Activated naive CD4-positive, alpha-beta T cell treated with anti-CD3 and anti-CD28 coated beads, Interleukin-2, amount 10 ng/mL, durations not matched to agents 7 days and 5 days (primary cell): ENCODE measurements at regions not wholly inside any gene's neighbourhood (a gene's known extent, or its start where the extent isn't known, plus 50 kb on each side); places are given as distances from the start of the nearest gene placed in this dataset.
"Not testable (repeated sequence)": the region's sequence is repeated elsewhere in the genome, so short reads cannot be mapped to it uniquely, and the experiment has no call there.

Source experiments
- CTCF ChIA-PET: fragments of 350-600 bp; sonication (Branson Sonifier 250); formaldehyde crosslinking; loops from one replicate; lab custom pipeline; 2021; ENCODE audit warnings: antibody characterized with exemption; lab: Charles Lee
- DNase-seq: peaks from one replicate; pipeline ENCODE4 v3.0.0-alpha.2; 2020
- H3K27ac Mint-ChIP-seq: one replicate; pipeline ENCODE4 v1.8.0; 2021; ENCODE audit warnings: mild to moderate bottlenecking, moderate library complexity, mixed read lengths
- H3K27me3 Mint-ChIP-seq: one replicate; pipeline ENCODE4 v1.8.0; 2021; ENCODE audit warnings: mild to moderate bottlenecking, mixed read lengths
- H3K36me3 Mint-ChIP-seq: one replicate; pipeline ENCODE4 v1.8.0; 2021; ENCODE audit warnings: mixed read lengths
- H3K4me1 Mint-ChIP-seq: one replicate; pipeline ENCODE4 v1.8.0; 2021; ENCODE audit warnings: mixed read lengths
- H3K4me3 Mint-ChIP-seq: one replicate; pipeline ENCODE4 v1.8.0; 2021; ENCODE audit warnings: mild to moderate bottlenecking, moderate library complexity, mixed read lengths
- H3K9me3 Mint-ChIP-seq: one replicate; pipeline ENCODE4 v1.8.0; 2021; ENCODE audit warnings: mixed read lengths

DNA sequence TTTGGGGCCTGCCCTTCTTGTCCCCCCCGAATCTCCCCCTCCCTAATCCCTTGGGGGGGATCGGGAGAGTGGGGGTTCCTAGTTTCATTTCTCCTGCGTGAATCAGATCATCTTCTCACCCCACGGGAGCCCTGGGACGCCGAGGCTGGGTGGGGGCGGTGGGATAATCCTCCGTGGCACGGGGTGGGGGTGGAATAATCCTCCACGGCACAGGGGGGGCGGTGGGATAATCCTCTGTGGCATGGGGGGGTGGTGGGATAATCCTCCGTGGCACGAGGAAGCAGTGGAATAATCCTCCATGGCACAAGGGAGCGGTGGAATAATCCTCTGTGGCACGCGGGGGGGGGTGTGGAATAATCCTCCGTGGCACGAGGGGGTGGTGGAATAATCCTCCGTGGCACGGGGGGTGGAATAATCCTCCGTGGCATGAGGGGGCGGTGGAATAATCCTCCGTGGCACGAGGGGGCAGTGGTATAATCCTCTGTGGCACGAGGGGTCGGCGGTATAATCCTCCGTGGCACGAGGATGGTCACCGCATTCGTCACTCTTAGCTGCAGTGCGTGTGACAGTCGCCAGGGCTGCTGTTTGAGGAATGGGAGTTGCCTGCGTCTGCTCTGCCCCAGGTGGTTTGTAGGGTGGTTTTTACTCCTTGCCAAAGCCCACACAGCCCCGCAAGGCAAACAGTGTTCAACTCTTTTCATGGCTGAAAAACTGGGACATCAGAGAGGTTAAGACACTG is 156.9 kb downstream of the LAT start:
- CTCF ChIA-PET = no interaction called here
- Mint-ChIP-seq H3K4me1 (peaks cover 30% of the 10 kb centered on the region), H3K27ac (no peak overlapping the region), H3K36me3 (peaks cover 16% of the 10 kb centered on the region), H3K4me3 (no peak overlapping the region), H3K27me3 (no peaks in the 10 kb centered on the region), H3K9me3 (no peaks in the 10 kb centered on the region)
- DNase-seq = no peak

GRCh38 chr16:29141121-29141520 is 156.3 kb downstream of the LAT start:
- H3K9me3 Mint-ChIP-seq, DNase-seq, H3K27ac Mint-ChIP-seq, H3K4me3 Mint-ChIP-seq, H3K27me3 Mint-ChIP-seq, CTCF ChIA-PET: not testable (repeated sequence)
- H3K36me3 Mint-ChIP-seq = peaks cover 11% of the 10 kb centered on the region
- peaks cover 25% of the 10 kb centered on the region for H3K4me1 Mint-ChIP-seq

GRCh38 chr16:29139901-29140855 is 155.3 kb downstream of the LAT start:
- peaks cover 19% of the 10 kb centered on the region for H3K4me1 Mint-ChIP-seq
- H3K36me3 Mint-ChIP-seq, H3K9me3 Mint-ChIP-seq, H3K27me3 Mint-ChIP-seq, H3K4me3 Mint-ChIP-seq, CTCF ChIA-PET, H3K27ac Mint-ChIP-seq, DNase-seq: not testable (repeated sequence)

DNA sequence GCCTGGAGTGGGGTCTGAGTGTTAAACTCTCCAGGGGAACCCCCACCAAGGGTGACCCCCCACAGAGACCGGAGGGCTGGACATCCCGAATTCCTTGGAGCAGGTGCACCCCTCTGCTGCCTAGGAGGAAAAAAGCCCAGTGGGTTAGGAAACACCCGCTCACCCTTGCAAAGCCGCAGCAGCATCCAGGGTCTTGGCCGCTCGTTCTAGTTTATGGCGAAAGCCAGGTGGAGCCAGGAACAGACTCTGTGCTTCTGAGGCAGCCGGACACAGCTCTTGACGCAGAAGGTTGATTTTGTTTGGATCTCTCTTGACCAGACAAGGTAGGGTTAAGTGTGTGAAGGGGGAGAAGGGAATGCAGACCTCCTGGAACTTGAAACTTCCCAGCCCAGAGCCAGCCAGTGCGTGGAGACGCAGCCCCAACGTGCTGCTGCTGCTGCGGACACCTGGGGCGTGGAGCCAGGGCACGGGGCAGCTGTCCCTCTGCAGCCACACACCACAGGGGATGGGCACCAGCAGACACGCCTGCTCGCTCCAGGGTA is 154.5 kb downstream of the LAT start:
- CTCF ChIA-PET = no interaction called here
- Mint-ChIP-seq H3K27ac (no peak overlapping the region), H3K27me3 (no peaks in the 10 kb centered on the region), H3K4me3 (no peak overlapping the region), H3K9me3 (no peaks in the 10 kb centered on the region), H3K36me3 (peaks cover 2% of the 10 kb centered on the region), H3K4me1 (peaks cover 18% of the 10 kb centered on the region)
- DNase-seq = no peak

DNA sequence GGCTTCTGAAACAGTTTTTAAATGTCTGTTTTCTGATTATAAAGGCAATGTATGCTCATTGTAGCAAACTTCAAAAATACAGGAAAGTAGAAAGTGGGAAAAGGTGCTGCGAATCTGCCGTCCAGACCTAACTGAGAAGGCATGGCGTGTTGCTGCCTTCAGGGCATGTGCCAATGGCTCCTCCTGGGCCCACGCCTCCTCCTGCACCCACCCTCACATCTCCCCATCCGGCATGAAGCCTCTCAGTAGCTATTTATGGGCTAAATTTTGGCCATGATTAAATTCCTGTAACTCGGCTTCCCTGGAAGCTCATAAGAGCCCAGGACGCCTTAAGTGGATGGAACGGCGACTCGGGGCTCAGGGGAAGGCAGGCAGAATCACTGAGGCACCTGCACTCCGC is 153.8 kb downstream of the LAT start:
- H3K4me3 Mint-ChIP-seq, H3K9me3 Mint-ChIP-seq, CTCF ChIA-PET, DNase-seq, H3K27ac Mint-ChIP-seq, H3K27me3 Mint-ChIP-seq, H3K36me3 Mint-ChIP-seq: not testable (repeated sequence)
- H3K4me1 Mint-ChIP-seq = peaks cover 18% of the 10 kb centered on the region

DNA sequence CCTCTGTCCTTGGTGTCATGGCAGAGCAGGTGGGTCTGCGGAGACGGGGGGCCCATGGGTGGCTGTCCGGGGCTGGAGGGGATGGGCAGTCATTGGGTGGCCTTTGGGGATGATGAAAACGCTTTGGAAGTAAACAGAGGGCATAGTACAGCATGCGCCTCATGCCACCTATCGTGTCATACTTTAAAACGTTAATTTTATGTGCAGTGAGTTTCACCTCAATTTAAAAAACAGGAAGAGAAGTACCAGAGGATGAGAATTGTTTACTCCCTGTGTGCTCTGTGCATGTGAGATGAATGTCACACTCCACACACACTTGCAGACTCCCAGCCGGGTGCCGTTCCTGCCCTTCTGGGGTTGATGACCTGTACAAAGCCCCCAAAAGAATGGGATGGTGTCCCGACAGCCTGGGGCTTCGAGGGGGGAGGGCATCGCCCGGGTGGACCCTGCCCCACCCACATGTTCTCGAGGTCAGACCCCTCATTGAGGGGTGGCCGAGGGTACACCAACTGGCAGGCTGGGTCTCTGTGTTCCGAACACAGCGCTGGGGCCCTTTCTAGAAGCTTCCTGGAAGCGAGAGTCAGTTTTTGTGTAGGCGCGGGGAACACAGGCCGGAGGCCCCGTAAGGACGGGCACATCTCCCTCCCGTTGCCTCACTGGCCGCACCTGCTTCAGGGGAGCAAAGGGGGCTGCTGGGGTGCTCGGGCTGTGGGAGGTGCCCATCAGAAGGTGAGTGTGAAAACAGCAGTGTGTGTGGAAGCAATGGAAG is 153.2 kb downstream of the LAT start:
- H3K27ac Mint-ChIP-seq, H3K27me3 Mint-ChIP-seq, DNase-seq, H3K9me3 Mint-ChIP-seq, CTCF ChIA-PET, H3K36me3 Mint-ChIP-seq, H3K4me3 Mint-ChIP-seq: not testable (repeated sequence)
- H3K4me1 Mint-ChIP-seq = peaks cover 18% of the 10 kb centered on the region

DNA sequence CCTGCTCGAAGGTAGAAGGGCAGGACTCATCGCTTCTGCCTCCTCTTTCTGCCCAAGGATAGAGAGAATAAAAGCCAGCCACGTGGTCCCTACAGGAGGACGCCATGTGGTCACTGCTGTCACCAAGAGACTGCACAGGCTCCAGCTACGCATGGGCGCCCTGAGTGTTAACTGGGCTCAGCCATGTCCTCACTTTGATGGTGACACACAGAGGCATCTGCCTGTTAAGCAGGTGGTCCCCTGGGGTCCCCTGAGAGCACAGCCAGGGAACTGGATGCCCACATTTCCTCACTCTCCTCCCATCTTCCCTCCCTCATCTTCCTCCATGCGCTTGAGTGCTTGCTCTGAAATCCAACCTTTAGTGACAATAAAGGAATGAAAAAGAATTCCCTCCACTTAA is 152.6 kb downstream of the LAT start:
- H3K9me3 Mint-ChIP-seq, H3K36me3 Mint-ChIP-seq, H3K4me3 Mint-ChIP-seq, DNase-seq, CTCF ChIA-PET, H3K27me3 Mint-ChIP-seq: not testable (repeated sequence)
- H3K4me1 Mint-ChIP-seq = peaks cover 14% of the 10 kb centered on the region
- H3K27ac Mint-ChIP-seq = peak overlapping the region; percentile 47

DNA sequence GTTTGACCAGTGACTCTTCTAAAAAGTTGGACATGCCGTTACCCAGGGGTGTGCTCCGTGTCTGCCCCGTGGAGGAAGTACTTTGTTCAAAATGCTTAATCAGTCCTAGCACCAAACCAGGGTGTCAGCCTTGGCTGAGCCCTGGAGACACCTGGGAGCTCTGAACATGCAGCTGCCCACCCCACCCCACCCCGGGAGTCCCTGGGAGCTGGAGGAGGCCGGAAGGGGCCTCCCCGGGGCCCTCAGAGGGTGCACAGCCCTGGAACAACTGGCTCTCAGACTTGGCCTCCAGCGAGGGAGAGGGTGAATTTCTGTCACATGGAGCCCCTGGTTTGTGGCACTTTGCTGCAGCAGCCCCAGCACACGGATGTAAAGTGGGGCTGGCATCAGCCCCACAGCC is 152.1 kb downstream of the LAT start:
- H3K27ac Mint-ChIP-seq, CTCF ChIA-PET, DNase-seq, H3K36me3 Mint-ChIP-seq, H3K27me3 Mint-ChIP-seq, H3K4me3 Mint-ChIP-seq, H3K9me3 Mint-ChIP-seq: not testable (repeated sequence)
- H3K4me1 Mint-ChIP-seq = peaks cover 14% of the 10 kb centered on the region

DNA sequence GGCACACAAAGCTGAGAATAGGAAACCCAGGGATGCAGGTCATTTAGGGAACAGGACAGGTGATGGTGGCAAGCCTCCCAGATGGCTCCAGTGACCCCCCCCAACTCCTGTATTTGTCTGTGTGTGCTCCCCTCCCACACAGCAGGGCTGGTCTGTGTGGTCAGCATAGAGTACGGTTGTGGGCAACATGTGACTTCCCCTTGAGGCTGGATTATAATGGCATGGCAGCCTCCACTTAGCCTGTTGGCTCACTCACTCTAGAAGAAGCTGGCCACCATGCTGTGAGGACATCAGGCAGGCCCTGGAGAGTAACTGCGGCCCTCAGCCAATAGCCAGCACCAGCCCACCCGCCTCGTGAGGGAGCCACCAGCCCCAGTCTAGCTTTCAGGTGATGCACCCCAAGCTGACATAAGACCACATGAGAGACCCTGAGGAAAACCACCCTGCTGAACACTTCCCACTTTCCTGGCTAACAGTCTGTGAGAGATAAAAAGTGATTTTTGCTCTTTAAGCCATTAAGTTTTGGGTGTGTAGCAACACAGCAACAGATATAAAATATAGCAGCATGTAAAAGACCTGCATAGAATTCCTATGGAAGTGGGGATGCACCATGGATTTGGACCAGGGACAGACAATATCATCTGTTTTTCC is 151.3 kb downstream of the LAT start:
- H3K9me3 Mint-ChIP-seq, CTCF ChIA-PET, H3K4me3 Mint-ChIP-seq, H3K27ac Mint-ChIP-seq, H3K27me3 Mint-ChIP-seq, H3K36me3 Mint-ChIP-seq, DNase-seq: not testable (repeated sequence)
- H3K4me1 Mint-ChIP-seq = peaks cover 14% of the 10 kb centered on the region

- peaks cover 14% of the 10 kb centered on the region for H3K4me1 Mint-ChIP-seq
- H3K4me3 Mint-ChIP-seq, CTCF ChIA-PET, H3K27ac Mint-ChIP-seq, H3K27me3 Mint-ChIP-seq, H3K36me3 Mint-ChIP-seq, DNase-seq, H3K9me3 Mint-ChIP-seq: not testable (repeated sequence)
Measured at GRCh38 chr16:29135098-29135497, 150.2 kb downstream of the LAT start.

GRCh38 chr16:29133681-29134430 is 149.0 kb downstream of the LAT start:
- H3K36me3 Mint-ChIP-seq, H3K4me3 Mint-ChIP-seq, CTCF ChIA-PET, DNase-seq, H3K27ac Mint-ChIP-seq, H3K9me3 Mint-ChIP-seq, H3K27me3 Mint-ChIP-seq: not testable (repeated sequence)
- H3K4me1 Mint-ChIP-seq = peaks cover 14% of the 10 kb centered on the region

GRCh38 chr16:29132869-29133268 is 148.0 kb downstream of the LAT start:
- H3K9me3 Mint-ChIP-seq, DNase-seq, H3K36me3 Mint-ChIP-seq, H3K27ac Mint-ChIP-seq, H3K27me3 Mint-ChIP-seq, H3K4me3 Mint-ChIP-seq, CTCF ChIA-PET, H3K4me1 Mint-ChIP-seq: not testable (repeated sequence)

DNA sequence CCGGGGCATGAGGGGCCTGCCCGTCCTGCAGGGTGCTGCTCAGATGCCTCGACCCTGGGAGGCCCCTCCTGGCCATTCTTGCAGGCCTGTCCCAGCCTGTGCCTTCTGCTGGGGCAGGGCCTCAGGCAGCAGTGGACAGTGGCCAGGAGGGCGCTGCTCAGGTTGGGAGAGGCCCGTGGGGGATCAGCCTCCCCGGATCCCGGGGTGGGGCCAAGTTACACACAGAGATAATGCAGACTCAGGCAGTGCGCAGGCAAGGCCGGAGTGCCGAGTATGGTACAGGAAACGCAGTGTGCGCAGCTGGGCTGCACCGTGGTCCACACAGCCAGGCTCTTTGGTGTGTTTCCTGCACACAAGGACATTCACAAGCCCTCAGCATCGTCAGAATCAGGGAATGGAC is 147.6 kb downstream of the LAT start:
- H3K27ac Mint-ChIP-seq, H3K9me3 Mint-ChIP-seq, H3K27me3 Mint-ChIP-seq, H3K4me3 Mint-ChIP-seq, CTCF ChIA-PET, DNase-seq, H3K36me3 Mint-ChIP-seq, H3K4me1 Mint-ChIP-seq: not testable (repeated sequence)
